Kidney (tissue), 13 donors: ENCODE measurements at regions not wholly inside any gene's neighbourhood (a gene's known extent, or its start where the extent isn't known, plus 50 kb on each side); places are given as distances from the start of the nearest gene placed in this dataset.

Experiments used
- DNase-seq, 5 donors: peaks; one replicate each; pipeline ENCODE4 v3.0.0-alpha.2; 2013 to 2020
- FAIRE-seq: peaks from 2 replicates; lab custom pipeline; 2012; peaks lifted over from hg19 to GRCh38; lab: Jason Lieb, UNC
- H3K27ac ChIP-seq, 2 donors: one replicate each; pipeline ENCODE4 v1.7.0; 2013; ENCODE audit warnings: low read depth in 2 of 2, low read length in 2 of 2, inconsistent platforms in 1 of 2
- H3K27me3 ChIP-seq: one replicate; pipeline ENCODE4 v1.7.1; 2013; ENCODE audit warnings: low read length, inconsistent platforms; ENCODE audit not compliant: control insufficient read depth, insufficient read depth
- H3K36me3 ChIP-seq, 3 donors: one replicate each; pipeline versions ENCODE4 v1.7.0 to v1.7.1; 2013; ENCODE audit warnings: low read length in 3 of 3, control low read depth in 1 of 3, inconsistent platforms in 1 of 3; ENCODE audit not compliant: insufficient read depth in 3 of 3, control insufficient read depth in 2 of 3
- H3K4me1 ChIP-seq, 3 donors: one replicate each; pipeline versions ENCODE4 v1.7.0 to v1.7.1; 2013; ENCODE audit warnings: low read length in 3 of 3, inconsistent platforms in 1 of 3, low read depth in 1 of 3; ENCODE audit not compliant: control insufficient read depth in 2 of 3, insufficient read depth in 2 of 3
- H3K4me3 ChIP-seq, 3 donors: one replicate each; pipeline versions ENCODE4 v1.7.0 to v1.8.1; 2013; ENCODE audit warnings: low read length in 3 of 3, control low read depth in 1 of 3, inconsistent platforms in 1 of 3
- H3K9ac ChIP-seq, 3 donors: one replicate each; pipeline versions ENCODE4 v1.7.0 to v1.7.1; 2013; ENCODE audit warnings: low read length in 3 of 3, control low read depth in 1 of 3, inconsistent platforms in 1 of 3
- H3K9me3 ChIP-seq, 3 donors: one replicate each; pipeline versions ENCODE4 v1.7.0 to v1.7.1; 2013; ENCODE audit warnings: low read length in 3 of 3, control low read depth in 1 of 3, inconsistent platforms in 1 of 3; ENCODE audit not compliant: control insufficient read depth in 2 of 3, insufficient read depth in 1 of 3
- CTCF ChIP-seq: IDR thresholded peaks from 3 replicates; pipeline ENCODE4 v1.5.1; 2012; ENCODE audit warnings: mild to moderate bottlenecking, moderate library complexity, borderline replicate concordance; ENCODE audit not compliant: insufficient read depth; ENCODE audit errors: extremely low read depth
- intact Hi-C: fragments of 100-400 bp; cut with DNase I; formaldehyde crosslinking; loops from one replicate; pipeline ENCODE4 v1.11.1; 2022
- donor health status: control.
- donor health status: control.
- donor health status: control.
- donor health status: control.
- donor health status: control.
- donor health status: DM: yes; HTN: yes; CAD: no.
- donor health status: Normal renal cell carcinoma (clear cell type).

GRCh38 chr16:80883816-80884215 lies 79.4 kb upstream of the CDYL2 start:
- no peak overlapping the region for H3K9ac ChIP-seq
- DNase-seq = no peak
- H3K4me1 ChIP-seq = no peaks in the 10 kb centered on the region
- no peak overlapping the region for H3K4me3 ChIP-seq
- H3K27me3 ChIP-seq = no peaks in the 10 kb centered on the region
- H3K27ac ChIP-seq = no peak overlapping the region
- H3K9me3 ChIP-seq = no peaks in the 10 kb centered on the region
- TF ChIP-seq CTCF = no peak
- intact Hi-C loops = no loop called here
- H3K36me3 ChIP-seq = no peaks in the 10 kb centered on the region
- FAIRE-seq = no peak

GRCh38 chr16:80883159-80883642 lies 78.8 kb upstream of the CDYL2 start:
- H3K9ac ChIP-seq = no peak overlapping the region
- no peak for TF ChIP-seq CTCF
- H3K36me3 ChIP-seq = no peaks in the 10 kb centered on the region
- intact Hi-C loops = no loop called here
- no peak for DNase-seq
- H3K27ac ChIP-seq = no peak overlapping the region
- no peaks in the 10 kb centered on the region for H3K4me1 ChIP-seq
- H3K27me3 ChIP-seq = no peaks in the 10 kb centered on the region
- no peaks in the 10 kb centered on the region for H3K9me3 ChIP-seq
- no peak for FAIRE-seq
- H3K4me3 ChIP-seq = no peak overlapping the region

GRCh38 chr16:80875616-80876015 lies 71.2 kb upstream of the CDYL2 start:
- Histone ChIP-seq H3K4me1 (no peaks in the 10 kb centered on the region), H3K4me3 (no peak overlapping the region), H3K9me3 (no peaks in the 10 kb centered on the region), H3K36me3 (no peaks in the 10 kb centered on the region), H3K9ac (no peak overlapping the region), H3K27me3 (no peaks in the 10 kb centered on the region), H3K27ac (no peak overlapping the region)
- no peak for TF ChIP-seq CTCF
- intact Hi-C loops = no loop called here
- DNase-seq = no peak
- FAIRE-seq = no peak

DNA sequence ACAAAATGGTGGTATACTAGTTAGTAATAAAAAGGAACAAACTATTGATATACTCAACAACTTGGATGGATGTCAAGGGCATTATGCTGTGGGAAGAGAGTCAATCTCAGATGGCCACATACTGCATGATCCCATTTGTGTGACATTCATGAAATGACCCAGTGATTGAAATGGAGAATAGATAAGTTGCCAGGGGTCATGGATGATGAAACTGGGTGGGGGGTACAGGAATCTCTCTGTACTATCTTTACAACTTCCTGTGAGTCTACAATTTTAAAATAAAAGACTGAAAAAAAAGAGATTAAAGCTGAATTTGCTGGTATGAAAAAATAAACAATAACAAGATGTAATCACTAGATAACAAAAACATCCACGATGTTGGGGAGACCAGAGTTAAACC lies 70.5 kb upstream of the CDYL2 start:
- FAIRE-seq = no peak
- Histone ChIP-seq H3K9ac (no peak overlapping the region), H3K4me1 (no peaks in the 10 kb centered on the region), H3K27ac (no peak overlapping the region), H3K9me3 (no peaks in the 10 kb centered on the region), H3K36me3 (no peaks in the 10 kb centered on the region), H3K27me3 (no peaks in the 10 kb centered on the region), H3K4me3 (no peak overlapping the region)
- no peak for DNase-seq
- TF ChIP-seq CTCF = no peak
- intact Hi-C loops = no loop called here
